ENCODE measurements at regions not wholly inside any gene's neighbourhood (a gene's known extent, or its start where the extent isn't known, plus 50 kb on each side); places are given as distances from the start of the nearest gene placed in this dataset.

- TF ChIP-seq, protein P1, sequence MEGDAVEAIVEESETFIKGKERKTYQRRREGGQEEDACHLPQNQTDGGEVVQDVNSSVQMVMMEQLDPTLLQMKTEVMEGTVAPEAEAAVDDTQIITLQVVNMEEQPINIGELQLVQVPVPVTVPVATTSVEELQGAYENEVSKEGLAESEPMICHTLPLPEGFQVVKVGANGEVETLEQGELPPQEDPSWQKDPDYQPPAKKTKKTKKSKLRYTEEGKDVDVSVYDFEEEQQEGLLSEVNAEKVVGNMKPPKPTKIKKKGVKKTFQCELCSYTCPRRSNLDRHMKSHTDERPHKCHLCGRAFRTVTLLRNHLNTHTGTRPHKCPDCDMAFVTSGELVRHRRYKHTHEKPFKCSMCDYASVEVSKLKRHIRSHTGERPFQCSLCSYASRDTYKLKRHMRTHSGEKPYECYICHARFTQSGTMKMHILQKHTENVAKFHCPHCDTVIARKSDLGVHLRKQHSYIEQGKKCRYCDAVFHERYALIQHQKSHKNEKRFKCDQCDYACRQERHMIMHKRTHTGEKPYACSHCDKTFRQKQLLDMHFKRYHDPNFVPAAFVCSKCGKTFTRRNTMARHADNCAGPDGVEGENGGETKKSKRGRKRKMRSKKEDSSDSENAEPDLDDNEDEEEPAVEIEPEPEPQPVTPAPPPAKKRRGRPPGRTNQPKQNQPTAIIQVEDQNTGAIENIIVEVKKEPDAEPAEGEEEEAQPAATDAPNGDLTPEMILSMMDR (IDR thresholded peaks at IDR 0.05; ENCODE audit: low read depth, low read length, missing input control): no peak
- no peak for TF ChIP-seq EGR1 (IDR thresholded peaks at IDR 0.05; ENCODE audit: low read depth in 2 of 2)
- no peak for TF ChIP-seq GABPA (IDR thresholded peaks at IDR 0.05 in 1 of 2, conservative IDR thresholded peaks at IDR 0.05 in 1 of 2)
- no peak for TF ChIP-seq RXRA (IDR thresholded peaks at IDR 0.05)
- TF ChIP-seq ATF3 (IDR thresholded peaks at IDR 0.05): no peak
Measured at GRCh38 chr5:66407765-66408164, 188.4 kb upstream of the MAST4 start.

Data from liver (tissue), 3 donors.